GM12878 (cell line): ENCODE measurements at regions not wholly inside any gene's neighbourhood (a gene's known extent, or its start where the extent isn't known, plus 50 kb on each side); places are given as distances from the start of the nearest gene placed in this dataset.

Experiments used
- ATAC-seq: fragments of 200-7000 bp; cut with Tn5 transposase; 3 replicates; pipeline ENCODE4 v1.9.1; 2020; ENCODE audit warnings: mild to moderate bottlenecking, moderate library complexity
- BruUV-seq: library from RNA; stranded (reverse); fragments of 400-500 nt; replicated peaks from 2 replicates; lab custom pipeline; 2021; lab: Mats Ljungman, UMichigan
- CTCF ChIA-PET: fragments of 300-600 bp; sonication (Branson Sonifier 250); formaldehyde crosslinking; extraction: SDS; loops from one replicate; lab custom pipeline; 2021; ENCODE audit warnings: inconsistent platforms; lab: Yijun Ruan, JAX
- POLR2A ChIA-PET: fragments of 350-600 bp; formaldehyde crosslinking; extraction: SDS; loops from one replicate; lab custom pipeline; 2021; ENCODE audit warnings: inconsistent platforms; lab: Charles Lee
- RAD21 ChIA-PET: fragments of 300-600 bp; sonication (Branson Sonifier 250); formaldehyde crosslinking; loops from one replicate; lab custom pipeline; 2023; ENCODE audit warnings: antibody characterized with exemption; ENCODE audit not compliant: unreplicated experiment; lab: Charles Lee
- SMC1A ChIA-PET: fragments of 300-600 bp; sonication (Branson Sonifier 250); formaldehyde crosslinking; loops from one replicate; lab custom pipeline; 2023; ENCODE audit not compliant: unreplicated experiment, uncharacterized antibody; lab: Charles Lee
- DNase-seq: peaks from one replicate; pipeline ENCODE4 v3.0.0-alpha.2; 2011; ENCODE audit warnings: low read depth, low spot score
- FAIRE-seq: peaks from 3 replicates; lab custom pipeline; 2011; peaks lifted over from hg19 to GRCh38; lab: Jason Lieb, UNC
- H2AFZ ChIP-seq: 2 replicates; pipeline ENCODE4 v1.6.0; 2011; ENCODE audit warnings: low read depth, low read length, control low read depth; ENCODE audit not compliant: control insufficient read depth
- H3K27ac ChIP-seq: 2 replicates; pipeline ENCODE4 v1.5.1; 2011; ENCODE audit warnings: control low read depth; ENCODE audit not compliant: control insufficient read depth, insufficient read depth
- H3K27me3 ChIP-seq, 2 experiments: replicated peaks in 1 of 2; 2 replicates each; pipeline versions ENCODE4 v1.6.0 to v1.6.1; 2011; ENCODE audit warnings: low read length in 1 of 2; ENCODE audit not compliant: control insufficient read depth in 2 of 2, insufficient read depth in 2 of 2
- H3K36me3 ChIP-seq, 2 experiments: 2 replicates each; pipeline ENCODE4 v1.5.1; 2011; ENCODE audit warnings: low read length in 1 of 2; ENCODE audit not compliant: control insufficient read depth in 2 of 2, insufficient read depth in 2 of 2
- H3K4me1 ChIP-seq: 2 replicates; pipeline ENCODE4 v1.6.1; 2011; ENCODE audit warnings: mild to moderate bottlenecking, low read length, moderate library complexity, mixed read lengths; ENCODE audit not compliant: control insufficient read depth, insufficient read depth
- H3K4me2 ChIP-seq: 2 replicates; pipeline ENCODE4 v1.6.0; 2011; ENCODE audit warnings: control low read depth; ENCODE audit not compliant: control insufficient read depth, insufficient read depth
- H3K4me3 ChIP-seq: fragments of 200-600 bp; sonication (generic); 2 replicates; pipeline ENCODE4 v1.5.1; 2016
- H3K79me2 ChIP-seq: 2 replicates; pipeline ENCODE4 v1.6.0; 2011; ENCODE audit warnings: low read length; ENCODE audit not compliant: control insufficient read depth, insufficient read depth
- H3K9ac ChIP-seq: 2 replicates; pipeline ENCODE4 v1.8.0; 2011; ENCODE audit warnings: low read length, control low read depth, mixed read lengths; ENCODE audit not compliant: control insufficient read depth, insufficient read depth
- H3K9me3 ChIP-seq: replicated peaks from 3 replicates; pipeline ENCODE4 v1.5.1; 2011; ENCODE audit warnings: mild to moderate bottlenecking, low read length; ENCODE audit not compliant: control insufficient read depth, insufficient read depth
- H4K20me1 ChIP-seq: 2 replicates; pipeline ENCODE4 v1.6.0; 2011; ENCODE audit not compliant: control insufficient read depth, insufficient read depth
- BRCA1 ChIP-seq: IDR thresholded peaks from 2 replicates; pipeline ENCODE4 v1.6.1; 2011; ENCODE audit warnings: low read depth, low read length, improper control_type of control experiment
- CHD1 ChIP-seq: IDR thresholded peaks from 2 replicates; pipeline ENCODE4 v1.6.1; 2012; ENCODE audit warnings: low read depth, low read length, improper control_type of control experiment
- GATAD2B ChIP-seq: fragments of 450-650 bp; conservative IDR thresholded peaks from 2 replicates; pipeline ENCODE4 v1.6.1; 2017; ENCODE audit warnings: low read depth, mild to moderate bottlenecking, moderate library complexity
- NR2C1 ChIP-seq: fragments of 450-650 bp; IDR thresholded peaks from 2 replicates; pipeline ENCODE4 v1.6.1; 2017; ENCODE audit warnings: antibody characterized with exemption, mild to moderate bottlenecking, moderate library complexity
- PRDM15 ChIP-seq: fragments of 450-650 bp; formaldehyde crosslinking; IDR thresholded peaks from 2 replicates; pipeline ENCODE4 v1.4.0; 2020; ENCODE audit warnings: mild to moderate bottlenecking, moderate library complexity
- REST ChIP-seq: IDR thresholded peaks from 2 replicates; pipeline ENCODE4 v1.6.1; 2012; ENCODE audit warnings: mild to moderate bottlenecking, low read depth, low read length
- SMC3 ChIP-seq: IDR thresholded peaks from 2 replicates; pipeline ENCODE4 v1.6.1; 2011; ENCODE audit warnings: low read length, improper control_type of control experiment, borderline replicate concordance
- STAT1 ChIP-seq: fragments of 450-650 bp; conservative IDR thresholded peaks from 2 replicates; pipeline ENCODE4 v1.6.1; 2014; ENCODE audit warnings: antibody characterized with exemption, mild to moderate bottlenecking
- WGBS: methylation state at CpG from one replicate; pipeline ENCODE4 v1.1.6; 2016; ENCODE audit warnings: low lambda C conversion rate; ENCODE audit not compliant: insufficient replicate concordance, insufficient coverage; ENCODE audit errors: missing lambda C conversion rate; 5-methylcytosine and 5-hydroxymethylcytosine counted together
- in situ Hi-C: fragments of 300-500 bp; cut with MboI; formaldehyde crosslinking; loops from 9 replicates; pipeline ENCODE4 v1.14.3; 2018; ENCODE audit warnings: mixed read lengths
- intact Hi-C: fragments of 100-400 bp; cut with micrococcal nuclease; formaldehyde crosslinking; loops from one replicate; pipeline ENCODE4 v1.14.2; 2022; ENCODE audit not compliant: unreplicated experiment
- TF ChIP-seq, protein P1 (sequence below): fragments of 450-650 bp; IDR thresholded peaks from 2 replicates; pipeline ENCODE4 v1.6.1; 2017; ENCODE audit warnings: mild to moderate bottlenecking, moderate library complexity
- TF ChIP-seq, protein P2 (sequence below): fragments of 450-650 bp; IDR thresholded peaks from 2 replicates; pipeline ENCODE4 v1.6.1; 2017; ENCODE audit warnings: mild to moderate bottlenecking

DNA sequence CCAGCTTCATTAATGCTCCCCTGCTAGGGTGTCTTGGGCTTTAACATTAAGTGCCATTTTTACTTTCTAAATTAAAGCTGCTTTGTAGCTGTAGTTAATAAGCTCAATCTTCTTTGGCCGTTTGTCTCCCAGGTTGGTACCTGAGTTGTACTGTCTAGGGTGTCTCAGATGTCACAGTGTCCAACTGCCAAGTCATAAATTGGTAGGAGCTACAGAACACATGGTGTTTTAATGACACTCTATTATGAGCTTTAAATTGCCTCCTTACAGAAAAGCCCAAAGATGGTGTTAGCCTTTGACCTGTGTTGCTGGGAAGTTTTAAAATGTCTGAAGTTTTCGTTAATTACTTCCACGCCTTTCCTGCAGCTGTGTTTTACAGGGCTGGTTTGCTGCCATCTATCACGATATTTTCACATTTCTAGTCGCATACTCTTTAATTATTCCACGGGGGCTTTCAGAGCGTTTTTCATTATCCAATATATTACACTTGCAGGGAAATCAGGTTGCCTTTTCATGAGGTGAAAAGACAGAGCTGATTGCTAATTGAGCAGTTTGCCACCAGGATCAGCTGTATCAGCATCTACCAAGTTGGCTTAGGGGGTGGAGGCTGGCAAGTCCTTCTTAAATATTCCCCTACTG, 247.8 kb upstream of the PLPP4 start:
- BruUV-seq, result no TSS peak
- no peak overlapping the region for H3K4me3 ChIP-seq
- ATAC-seq, result no peak
- ChIA-PET CTCF (interaction anchor here (0.8 to 5.3 kb wide), 4 partner anchors 9 to 349 kb away, joined by 3 to 31 read pairs (median 4); no protein-coding TSS in a partner anchor), POLR2A (no interaction called here), RAD21 (interaction anchor here (0.5 to 1.0 kb wide), 2 partner anchors 10 to 34 kb away, joined by 3 to 4 read pairs; no protein-coding TSS in a partner anchor), SMC1A (interaction anchor here (0.9 to 2.1 kb wide), 5 partner anchors 8 to 25 kb away, joined by 3 to 7 read pairs (median 4); no protein-coding TSS in a partner anchor)
- H3K36me3 ChIP-seq, result no peaks in the 10 kb centered on the region
- in situ Hi-C loops (no loop called here), intact Hi-C loops (no loop called here)
- H4K20me1 ChIP-seq, result no peaks in the 10 kb centered on the region
- no peaks in the 10 kb centered on the region for H3K9me3 ChIP-seq
- 33% methylated on average over 7 of the region's 7 CpGs for WGBS
- H3K4me2 ChIP-seq, result no peak overlapping the region
- H3K4me1 ChIP-seq, result no peaks in the 10 kb centered on the region
- no peaks in the 10 kb centered on the region for H3K79me2 ChIP-seq
- no peaks in the 10 kb centered on the region; a peak in 1 of 4 replicates for H3K27me3 ChIP-seq
- no peak for DNase-seq
- H3K9ac ChIP-seq, result no peak overlapping the region
- no peak overlapping the region for H3K27ac ChIP-seq
- H2AFZ ChIP-seq, result no peak overlapping the region
- FAIRE-seq, result no peak
- TF ChIP-seq BRCA1, result no peak
- TF ChIP-seq, protein P1, sequence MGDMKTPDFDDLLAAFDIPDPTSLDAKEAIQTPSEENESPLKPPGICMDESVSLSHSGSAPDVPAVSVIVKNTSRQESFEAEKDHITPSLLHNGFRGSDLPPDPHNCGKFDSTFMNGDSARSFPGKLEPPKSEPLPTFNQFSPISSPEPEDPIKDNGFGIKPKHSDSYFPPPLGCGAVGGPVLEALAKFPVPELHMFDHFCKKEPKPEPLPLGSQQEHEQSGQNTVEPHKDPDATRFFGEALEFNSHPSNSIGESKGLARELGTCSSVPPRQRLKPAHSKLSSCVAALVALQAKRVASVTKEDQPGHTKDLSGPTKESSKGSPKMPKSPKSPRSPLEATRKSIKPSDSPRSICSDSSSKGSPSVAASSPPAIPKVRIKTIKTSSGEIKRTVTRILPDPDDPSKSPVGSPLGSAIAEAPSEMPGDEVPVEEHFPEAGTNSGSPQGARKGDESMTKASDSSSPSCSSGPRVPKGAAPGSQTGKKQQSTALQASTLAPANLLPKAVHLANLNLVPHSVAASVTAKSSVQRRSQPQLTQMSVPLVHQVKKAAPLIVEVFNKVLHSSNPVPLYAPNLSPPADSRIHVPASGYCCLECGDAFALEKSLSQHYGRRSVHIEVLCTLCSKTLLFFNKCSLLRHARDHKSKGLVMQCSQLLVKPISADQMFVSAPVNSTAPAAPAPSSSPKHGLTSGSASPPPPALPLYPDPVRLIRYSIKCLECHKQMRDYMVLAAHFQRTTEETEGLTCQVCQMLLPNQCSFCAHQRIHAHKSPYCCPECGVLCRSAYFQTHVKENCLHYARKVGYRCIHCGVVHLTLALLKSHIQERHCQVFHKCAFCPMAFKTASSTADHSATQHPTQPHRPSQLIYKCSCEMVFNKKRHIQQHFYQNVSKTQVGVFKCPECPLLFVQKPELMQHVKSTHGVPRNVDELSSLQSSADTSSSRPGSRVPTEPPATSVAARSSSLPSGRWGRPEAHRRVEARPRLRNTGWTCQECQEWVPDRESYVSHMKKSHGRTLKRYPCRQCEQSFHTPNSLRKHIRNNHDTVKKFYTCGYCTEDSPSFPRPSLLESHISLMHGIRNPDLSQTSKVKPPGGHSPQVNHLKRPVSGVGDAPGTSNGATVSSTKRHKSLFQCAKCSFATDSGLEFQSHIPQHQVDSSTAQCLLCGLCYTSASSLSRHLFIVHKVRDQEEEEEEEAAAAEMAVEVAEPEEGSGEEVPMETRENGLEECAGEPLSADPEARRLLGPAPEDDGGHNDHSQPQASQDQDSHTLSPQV, result no peak
- no peak for TF ChIP-seq STAT1
- no peak for TF ChIP-seq REST
- no peak for TF ChIP-seq SMC3
- no peak for TF ChIP-seq CHD1
- TF ChIP-seq NR2C1, result no peak
- TF ChIP-seq GATAD2B, result no peak
- TF ChIP-seq, protein P2, sequence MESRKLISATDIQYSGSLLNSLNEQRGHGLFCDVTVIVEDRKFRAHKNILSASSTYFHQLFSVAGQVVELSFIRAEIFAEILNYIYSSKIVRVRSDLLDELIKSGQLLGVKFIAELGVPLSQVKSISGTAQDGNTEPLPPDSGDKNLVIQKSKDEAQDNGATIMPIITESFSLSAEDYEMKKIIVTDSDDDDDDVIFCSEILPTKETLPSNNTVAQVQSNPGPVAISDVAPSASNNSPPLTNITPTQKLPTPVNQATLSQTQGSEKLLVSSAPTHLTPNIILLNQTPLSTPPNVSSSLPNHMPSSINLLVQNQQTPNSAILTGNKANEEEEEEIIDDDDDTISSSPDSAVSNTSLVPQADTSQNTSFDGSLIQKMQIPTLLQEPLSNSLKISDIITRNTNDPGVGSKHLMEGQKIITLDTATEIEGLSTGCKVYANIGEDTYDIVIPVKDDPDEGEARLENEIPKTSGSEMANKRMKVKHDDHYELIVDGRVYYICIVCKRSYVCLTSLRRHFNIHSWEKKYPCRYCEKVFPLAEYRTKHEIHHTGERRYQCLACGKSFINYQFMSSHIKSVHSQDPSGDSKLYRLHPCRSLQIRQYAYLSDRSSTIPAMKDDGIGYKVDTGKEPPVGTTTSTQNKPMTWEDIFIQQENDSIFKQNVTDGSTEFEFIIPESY, result no peak
- TF ChIP-seq PRDM15 (CRISPR knock-in tag), result no peak
